GM18868 (cell line): ENCODE measurements at regions not wholly inside any gene's neighbourhood (a gene's known extent, or its start where the extent isn't known, plus 50 kb on each side); places are given as distances from the start of the nearest gene placed in this dataset.

Experiments
- ATAC-seq: cut with Tn5 transposase; IDR thresholded peaks from one replicate; pipeline ENCODE4 v1.9.1; 2021; ENCODE audit warnings: mild to moderate bottlenecking, moderate library complexity; ENCODE audit not compliant: unreplicated experiment

GRCh38 chr5:139733698-139734538, 61.7 kb upstream of the PSD2 start:
- ATAC-seq = no peak

- ATAC-seq = no peak
Observed at GRCh38 chr5:139734539-139734916, 61.1 kb upstream of the PSD2 start.

GRCh38 chr5:139738193-139739149, 57.1 kb upstream of the PSD2 start:
- no peak for ATAC-seq

- no peak for ATAC-seq
Observed at GRCh38 chr5:139739150-139739974, 56.2 kb upstream of the PSD2 start.

GRCh38 chr5:139740138-139740991, 55.2 kb upstream of the PSD2 start:
- no peak for ATAC-seq

- ATAC-seq = no peak
Observed at GRCh38 chr5:139740992-139741672, 54.5 kb upstream of the PSD2 start.

GRCh38 chr5:139741823-139742172, 53.8 kb upstream of the PSD2 start:
- ATAC-seq = no peak

GRCh38 chr5:139742173-139742903, 53.3 kb upstream of the PSD2 start:
- ATAC-seq = no peak

GRCh38 chr5:139743001-139743771, 52.4 kb upstream of the PSD2 start:
- no peak for ATAC-seq

GRCh38 chr5:139743804-139744203, 51.8 kb upstream of the PSD2 start:
- no peak for ATAC-seq

- no peak for ATAC-seq
Observed at GRCh38 chr5:139744471-139745131, 51.0 kb upstream of the PSD2 start.

GRCh38 chr5:139745132-139745799, 50.3 kb upstream of the PSD2 start:
- peak; percentile 31 for ATAC-seq

GRCh38 chr5:139745800-139746690, 49.6 kb upstream of the PSD2 start:
- ATAC-seq = peak; percentile 19
